ENCODE measurements at regions not wholly inside any gene's neighbourhood (a gene's known extent, or its start where the extent isn't known, plus 50 kb on each side); places are given as distances from the start of the nearest gene placed in this dataset.

GRCh38 chr5:123951582-123951977 lies 439.6 kb downstream of the CSNK1G3 start:
- intact Hi-C loops (cut with micrococcal nuclease; ENCODE audit: unreplicated experiment): no loop called here
- BruUV-seq (replicated peaks): no TSS peak
- POLR2A ChIA-PET (ENCODE audit: low non-redundant PET): no interaction called here
- DNase-seq (ENCODE audit: low spot score): no peak
- Histone ChIP-seq H3K27ac (ENCODE audit: low read depth, low read length, poor library complexity, severe bottlenecking) (no peak overlapping the region), H3K27me3 (replicated peaks; ENCODE audit: insufficient read depth, low read depth, low read length, poor library complexity) (no peaks in the 10 kb centered on the region), H3K9me3 (ENCODE audit: low read depth, low read length, poor library complexity, severe bottlenecking) (no peaks in the 10 kb centered on the region), H3K36me3 (ENCODE audit: insufficient read depth, low read length, poor library complexity, severe bottlenecking) (no peaks in the 10 kb centered on the region), H3K4me1 (ENCODE audit: insufficient read depth, low read length, poor library complexity, severe bottlenecking) (no peaks in the 10 kb centered on the region), H3K4me3 (ENCODE audit: low read depth, low read length, poor library complexity, severe bottlenecking) (no peak overlapping the region)
- CTCF ChIA-PET: no interaction called here
- TF ChIP-seq CTCF (conservative IDR thresholded peaks at IDR 0.05; ENCODE audit: low read depth, low read length) (no peak), EZH2 (IDR thresholded peaks at IDR 0.05; ENCODE audit: borderline replicate concordance, low read depth, low read length, poor library complexity, severe bottlenecking) (no peak)

- BruUV-seq (replicated peaks): no TSS peak
- Histone ChIP-seq H3K9me3 (ENCODE audit: low read depth, low read length, poor library complexity, severe bottlenecking) (no peaks in the 10 kb centered on the region), H3K4me3 (ENCODE audit: low read depth, low read length, poor library complexity, severe bottlenecking) (no peak overlapping the region), H3K4me1 (ENCODE audit: insufficient read depth, low read length, poor library complexity, severe bottlenecking) (no peaks in the 10 kb centered on the region), H3K36me3 (ENCODE audit: insufficient read depth, low read length, poor library complexity, severe bottlenecking) (no peaks in the 10 kb centered on the region), H3K27ac (ENCODE audit: low read depth, low read length, poor library complexity, severe bottlenecking) (no peak overlapping the region), H3K27me3 (replicated peaks; ENCODE audit: insufficient read depth, low read depth, low read length, poor library complexity) (no peaks in the 10 kb centered on the region)
- no peak for DNase-seq (ENCODE audit: low spot score)
- no peak for TF ChIP-seq CTCF (conservative IDR thresholded peaks at IDR 0.05; ENCODE audit: low read depth, low read length)
- TF ChIP-seq EZH2 (IDR thresholded peaks at IDR 0.05; ENCODE audit: borderline replicate concordance, low read depth, low read length, poor library complexity, severe bottlenecking): no peak
- ChIA-PET POLR2A (ENCODE audit: low non-redundant PET) (no interaction called here), CTCF (no interaction called here)
- intact Hi-C loops (cut with micrococcal nuclease; ENCODE audit: unreplicated experiment): no loop called here
These were observed 439.0 kb downstream of the CSNK1G3 start for GRCh38 chr5:123950701-123951581.

- ChIA-PET POLR2A (ENCODE audit: low non-redundant PET) (no interaction called here), CTCF (no interaction called here)
- BruUV-seq (replicated peaks): no TSS peak
- Histone ChIP-seq H3K4me3 (ENCODE audit: low read depth, low read length, poor library complexity, severe bottlenecking) (no peak overlapping the region), H3K9me3 (ENCODE audit: low read depth, low read length, poor library complexity, severe bottlenecking) (no peaks in the 10 kb centered on the region), H3K36me3 (ENCODE audit: insufficient read depth, low read length, poor library complexity, severe bottlenecking) (no peaks in the 10 kb centered on the region), H3K27me3 (replicated peaks; ENCODE audit: insufficient read depth, low read depth, low read length, poor library complexity) (no peaks in the 10 kb centered on the region), H3K27ac (ENCODE audit: low read depth, low read length, poor library complexity, severe bottlenecking) (no peak overlapping the region), H3K4me1 (ENCODE audit: insufficient read depth, low read length, poor library complexity, severe bottlenecking) (no peaks in the 10 kb centered on the region)
- TF ChIP-seq EZH2 (IDR thresholded peaks at IDR 0.05; ENCODE audit: borderline replicate concordance, low read depth, low read length, poor library complexity, severe bottlenecking): no peak
- TF ChIP-seq CTCF (conservative IDR thresholded peaks at IDR 0.05; ENCODE audit: low read depth, low read length): no peak
- intact Hi-C loops (cut with micrococcal nuclease; ENCODE audit: unreplicated experiment): no loop called here
- DNase-seq (ENCODE audit: low spot score): no peak
These were observed 437.9 kb downstream of the CSNK1G3 start for GRCh38 chr5:123949807-123950340.
